MM.1S (cell line): ENCODE measurements at regions not wholly inside any gene's neighbourhood (a gene's known extent, or its start where the extent isn't known, plus 50 kb on each side); places are given as distances from the start of the nearest gene placed in this dataset.

Experiments
- CTCF ChIP-seq: fragments of 300-600 bp; sonication (generic); IDR thresholded peaks from 2 replicates; pipeline ENCODE4 v1.5.1; 2016; ENCODE audit warnings: antibody characterized with exemption, low read length, mixed read lengths
- EZH2 ChIP-seq: fragments of 300-600 bp; sonication (generic); optimal IDR thresholded peaks from 2 replicates; pipeline ENCODE3; 2017; ENCODE audit warnings: low read depth, mild to moderate bottlenecking, antibody characterized with exemption, low read length, mixed read lengths

- no peak for TF ChIP-seq CTCF
- TF ChIP-seq EZH2, result no peak
These were observed 505.1 kb upstream of the TMEM132C start for GRCh38 chr12:127761880-127762279.
